NCI-H187 treated with DMSO at 0.1 percent for 48 hours (cell line): ENCODE measurements at regions not wholly inside any gene's neighbourhood (a gene's known extent, or its start where the extent isn't known, plus 50 kb on each side); places are given as distances from the start of the nearest gene placed in this dataset.

ENCODE experiments used
- DNase-seq: peaks from one replicate; lab custom pipeline; 2025; lab: John Stamatoyannopoulos, UW

- no peak for DNase-seq
Measured at GRCh38 chr3:72109327-72110259, 324.6 kb upstream of the PROK2 start.

GRCh38 chr3:72105306-72105705, 320.4 kb upstream of the PROK2 start:
- no peak for DNase-seq

GRCh38 chr3:72102112-72102616, 317.2 kb upstream of the PROK2 start:
- DNase-seq: no peak

- DNase-seq: no peak
Measured at GRCh38 chr3:72101494-72101893, 316.5 kb upstream of the PROK2 start.

GRCh38 chr3:72100601-72101187, 315.7 kb upstream of the PROK2 start:
- DNase-seq: no peak

GRCh38 chr3:72100080-72100511, 315.1 kb upstream of the PROK2 start:
- DNase-seq: no peak

GRCh38 chr3:72099326-72100079, 314.6 kb upstream of the PROK2 start:
- DNase-seq: no peak

GRCh38 chr3:72097053-72097452, 312.1 kb upstream of the PROK2 start:
- DNase-seq: no peak

GRCh38 chr3:72095521-72095920, 310.6 kb upstream of the PROK2 start:
- no peak for DNase-seq

- no peak for DNase-seq
Measured at GRCh38 chr3:72093992-72094334, 309.0 kb upstream of the PROK2 start.

- no peak for DNase-seq
Measured at GRCh38 chr3:72093270-72093991, 308.5 kb upstream of the PROK2 start.

GRCh38 chr3:72092778-72093177, 307.8 kb upstream of the PROK2 start:
- no peak for DNase-seq

- no peak for DNase-seq
Measured at GRCh38 chr3:72088486-72089025, 303.6 kb upstream of the PROK2 start.

- DNase-seq: no peak
Measured at GRCh38 chr3:72087420-72087819, 302.5 kb upstream of the PROK2 start.

GRCh38 chr3:72086743-72087087, 301.8 kb upstream of the PROK2 start:
- no peak for DNase-seq

- no peak for DNase-seq
Measured at GRCh38 chr3:72086042-72086742, 301.2 kb upstream of the PROK2 start.

GRCh38 chr3:72085036-72085435, 300.1 kb upstream of the PROK2 start:
- DNase-seq: no peak

GRCh38 chr3:72082776-72083462, 298.0 kb upstream of the PROK2 start:
- DNase-seq: no peak

- DNase-seq: no peak
Measured at GRCh38 chr3:72082186-72082715, 297.3 kb upstream of the PROK2 start.

GRCh38 chr3:72081471-72082185, 296.7 kb upstream of the PROK2 start:
- DNase-seq: no peak
